ENCODE measurements at regions not wholly inside any gene's neighbourhood (a gene's known extent, or its start where the extent isn't known, plus 50 kb on each side); places are given as distances from the start of the nearest gene placed in this dataset.

DNA sequence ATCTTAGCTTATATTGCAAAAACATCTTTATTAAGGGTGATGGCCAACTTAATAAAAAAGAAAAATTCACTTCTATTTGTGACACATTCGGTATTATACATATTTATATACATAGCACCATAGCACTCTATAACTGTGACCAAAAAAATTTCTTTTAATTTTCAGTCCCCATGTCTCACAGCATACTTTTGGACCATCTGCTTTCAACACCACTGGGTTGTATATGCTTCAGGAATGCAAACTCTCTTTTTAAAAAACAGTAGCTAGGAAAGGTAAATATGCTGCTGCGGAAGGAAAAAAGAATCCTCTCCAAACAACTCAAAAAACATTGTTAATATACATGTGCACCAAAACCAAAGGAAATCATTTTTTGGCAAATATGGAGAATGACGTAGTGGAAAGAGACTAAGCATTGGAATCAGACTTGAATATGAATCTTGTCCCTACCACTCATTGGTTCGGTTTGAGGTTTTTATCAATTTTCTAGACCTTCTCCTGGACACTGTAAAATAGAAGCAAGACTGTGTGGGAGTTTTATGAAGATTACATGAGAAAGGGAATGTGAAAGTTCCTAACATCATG lies 227.9 kb downstream of the BLID start:
- Mint-ChIP-seq H3K9me3 (peaks cover 0 to 2% (median 0%) of the 10 kb centered on the region in 9 donors), H3K4me3 (no peak overlapping the region), H3K4me1 (no peaks in the 10 kb centered on the region), H3K27me3 (peaks cover 0 to 5% (median 0%) of the 10 kb centered on the region in 5 donors), H3K36me3 (no peaks in the 10 kb centered on the region), H3K27ac (no peak overlapping the region)
- DNase-seq (no peak), ATAC-seq (no peak)
- POLR2A ChIA-PET, result no interaction called here

DNA sequence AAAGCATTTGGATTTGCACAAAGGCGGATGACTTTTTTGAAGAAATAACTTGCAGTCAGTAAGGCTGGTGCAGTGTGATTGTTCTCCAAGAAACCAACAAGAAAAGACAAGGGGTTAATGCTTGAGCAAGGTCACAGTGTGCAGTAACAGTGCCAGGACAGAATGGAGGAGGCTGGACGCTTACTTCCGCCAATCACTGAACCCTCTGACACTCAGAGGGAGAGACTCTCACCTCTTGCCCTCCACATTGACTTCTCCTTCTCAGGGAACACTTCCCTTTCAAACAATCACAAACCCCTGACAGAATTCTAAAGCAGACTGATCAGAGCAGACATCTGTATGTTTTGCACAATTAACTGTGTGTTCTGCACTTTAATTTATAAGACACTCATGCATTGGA lies 228.4 kb downstream of the BLID start:
- Mint-ChIP-seq H3K4me1 (no peaks in the 10 kb centered on the region), H3K9me3 (peaks cover 0 to 2% (median 0%) of the 10 kb centered on the region in 9 donors), H3K27me3 (peaks cover 0 to 5% (median 0%) of the 10 kb centered on the region in 5 donors), H3K4me3 (no peak overlapping the region), H3K36me3 (no peaks in the 10 kb centered on the region), H3K27ac (no peak overlapping the region)
- DNase-seq, result no peak
- POLR2A ChIA-PET, result no interaction called here
- ATAC-seq, result no peak

DNA sequence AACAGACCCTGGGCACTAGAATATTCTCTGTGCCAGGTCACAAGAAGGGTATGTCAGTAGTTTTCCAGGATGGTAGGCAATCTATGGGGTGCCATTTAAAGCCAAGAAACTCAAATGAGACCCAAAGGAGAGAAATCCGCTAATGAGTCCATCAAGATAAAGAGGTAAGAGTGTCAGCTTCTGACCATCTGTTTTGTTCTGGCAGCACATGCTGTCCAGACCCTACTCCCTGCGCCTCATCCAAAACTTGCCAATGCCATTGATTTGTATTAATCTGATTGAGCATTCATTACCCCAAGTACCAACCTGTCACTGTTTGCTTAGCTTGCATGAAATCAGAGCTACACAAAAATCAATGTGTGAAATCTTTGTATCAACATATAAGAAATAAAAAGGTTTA lies 229.0 kb downstream of the BLID start:
- Mint-ChIP-seq H3K36me3 (no peaks in the 10 kb centered on the region), H3K9me3 (peaks cover 0 to 2% (median 0%) of the 10 kb centered on the region in 9 donors), H3K4me1 (no peaks in the 10 kb centered on the region), H3K27me3 (peaks cover 0 to 5% (median 0%) of the 10 kb centered on the region in 5 donors), H3K4me3 (no peak overlapping the region), H3K27ac (no peak overlapping the region)
- no peak for ATAC-seq
- POLR2A ChIA-PET, result no interaction called here
- DNase-seq, result no peak

- Mint-ChIP-seq H3K27ac (no peak overlapping the region), H3K27me3 (peaks cover 0 to 5% (median 0%) of the 10 kb centered on the region in 5 donors), H3K9me3 (peaks cover 0 to 2% (median 0%) of the 10 kb centered on the region in 9 donors), H3K4me1 (no peaks in the 10 kb centered on the region), H3K4me3 (no peak overlapping the region), H3K36me3 (no peaks in the 10 kb centered on the region)
- POLR2A ChIA-PET, result no interaction called here
- no peak for DNase-seq
- ATAC-seq, result no peak
These were observed 229.8 kb downstream of the BLID start for GRCh38 chr11:121886005-121886734.

DNA sequence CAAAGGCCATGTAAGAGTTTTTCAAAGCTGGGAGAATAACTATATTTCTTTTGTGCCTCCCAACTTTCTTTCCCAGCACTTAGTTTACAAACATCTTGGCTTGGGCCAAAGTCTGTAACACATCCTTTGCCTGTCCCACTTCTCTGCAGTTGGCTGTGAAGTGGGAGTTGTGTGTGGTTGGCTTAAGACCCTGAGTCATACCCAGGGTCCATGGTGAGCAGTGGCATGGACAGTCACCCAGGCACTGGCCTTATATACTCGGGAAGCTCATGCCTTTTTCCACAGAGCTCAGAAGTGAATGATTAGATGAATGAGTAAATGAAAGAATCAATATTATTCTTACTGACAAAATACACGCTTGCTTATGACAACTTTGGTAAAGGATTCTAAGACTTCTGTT lies 231.4 kb downstream of the BLID start:
- Mint-ChIP-seq H3K9me3 (no peaks in the 10 kb centered on the region), H3K36me3 (no peaks in the 10 kb centered on the region), H3K27me3 (peaks cover 0 to 5% (median 0%) of the 10 kb centered on the region in 5 donors), H3K4me3 (no peak overlapping the region), H3K27ac (no peak overlapping the region), H3K4me1 (no peaks in the 10 kb centered on the region)
- POLR2A ChIA-PET, result no interaction called here
- no peak for DNase-seq
- no peak for ATAC-seq

GRCh38 chr11:121881806-121882205 lies 234.2 kb downstream of the BLID start:
- ATAC-seq (no peak), DNase-seq (no peak)
- no peak overlapping the region for H3K4me3 Mint-ChIP-seq
- H3K27me3 Mint-ChIP-seq, result peaks cover 0 to 8% (median 0%) of the 10 kb centered on the region in 5 donors
- H3K4me1 Mint-ChIP-seq, result no peaks in the 10 kb centered on the region
- POLR2A ChIA-PET, result no interaction called here
- no peaks in the 10 kb centered on the region for H3K36me3 Mint-ChIP-seq
- H3K9me3 Mint-ChIP-seq, result no peaks in the 10 kb centered on the region
- H3K27ac Mint-ChIP-seq, result no peak overlapping the region

GRCh38 chr11:121877152-121877551 lies 238.9 kb downstream of the BLID start:
- H3K27ac Mint-ChIP-seq, result no peak overlapping the region
- POLR2A ChIA-PET, result no interaction called here
- H3K27me3 Mint-ChIP-seq, result peaks cover 0 to 3% (median 1%) of the 10 kb centered on the region in 5 donors
- no peaks in the 10 kb centered on the region for H3K9me3 Mint-ChIP-seq
- DNase-seq, result no peak
- no peaks in the 10 kb centered on the region for H3K4me1 Mint-ChIP-seq
- H3K36me3 Mint-ChIP-seq, result no peaks in the 10 kb centered on the region
- no peak overlapping the region for H3K4me3 Mint-ChIP-seq
- ATAC-seq, result no peak

GRCh38 chr11:121873766-121874165 lies 242.2 kb downstream of the BLID start:
- Mint-ChIP-seq H3K9me3 (peaks cover 0 to 2% (median 0%) of the 10 kb centered on the region in 9 donors), H3K27me3 (peaks cover 0 to 11% (median 1%) of the 10 kb centered on the region in 5 donors), H3K4me3 (no peak overlapping the region), H3K36me3 (peaks cover 0 to 2% (median 0%) of the 10 kb centered on the region in 3 donors), H3K4me1 (no peaks in the 10 kb centered on the region), H3K27ac (no peak overlapping the region)
- POLR2A ChIA-PET, result no interaction called here
- ATAC-seq, result no peak
- no peak for DNase-seq

GRCh38 chr11:121872356-121872755 lies 243.7 kb downstream of the BLID start:
- Mint-ChIP-seq H3K27ac (no peak overlapping the region), H3K27me3 (peaks cover 0 to 11% (median 1%) of the 10 kb centered on the region in 5 donors), H3K4me3 (no peak overlapping the region), H3K36me3 (peaks cover 0 to 2% (median 0%) of the 10 kb centered on the region in 3 donors), H3K4me1 (no peaks in the 10 kb centered on the region), H3K9me3 (peaks cover 0 to 5% (median 0%) of the 10 kb centered on the region in 9 donors)
- DNase-seq (no peak), ATAC-seq (no peak)
- POLR2A ChIA-PET, result no interaction called here

DNA sequence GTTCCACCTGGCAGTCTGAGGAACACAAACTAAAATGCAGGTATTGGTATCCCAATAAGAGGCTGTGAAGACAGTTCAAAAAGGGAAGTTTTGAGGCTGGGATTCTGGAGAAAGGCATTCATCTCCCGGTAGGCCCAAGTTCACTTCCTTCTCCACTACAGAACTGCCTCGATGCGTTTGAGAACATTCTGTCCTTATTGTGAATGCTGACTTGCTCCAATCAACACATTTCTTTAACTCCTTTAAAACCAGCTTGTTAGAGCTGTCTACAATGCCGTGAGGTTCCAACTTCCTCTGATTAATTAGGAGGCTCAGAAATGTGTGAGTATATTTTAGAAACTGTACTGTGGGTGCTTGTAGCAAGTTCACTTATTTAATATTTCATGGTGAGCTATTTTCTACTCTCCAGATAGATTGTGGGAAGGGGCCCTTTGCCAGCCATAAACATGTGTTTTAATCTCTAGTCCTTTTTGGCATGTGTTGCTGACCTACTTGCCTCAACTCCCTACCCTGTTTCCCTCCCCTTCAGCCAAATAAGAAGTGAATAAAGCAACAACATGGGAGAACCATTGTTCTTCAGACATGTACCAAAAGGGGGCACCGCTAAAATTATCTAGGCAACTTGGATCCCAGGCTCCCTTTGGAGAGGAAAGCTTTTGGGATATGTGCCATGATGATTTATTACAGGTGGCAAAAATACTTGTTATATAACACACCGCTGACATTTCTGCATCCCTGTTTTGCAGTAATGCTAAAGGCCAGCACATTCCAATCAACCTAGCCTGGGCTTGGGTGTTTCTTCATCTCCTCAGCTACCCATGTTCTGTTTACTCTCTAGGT lies 245.6 kb downstream of the BLID start:
- Mint-ChIP-seq H3K27me3 (peaks cover 0 to 11% (median 1%) of the 10 kb centered on the region in 5 donors), H3K4me1 (no peaks in the 10 kb centered on the region), H3K4me3 (no peak overlapping the region), H3K9me3 (peaks cover 0 to 8% (median 2%) of the 10 kb centered on the region in 9 donors), H3K36me3 (peaks cover 0 to 2% (median 0%) of the 10 kb centered on the region in 3 donors), H3K27ac (no peak overlapping the region)
- POLR2A ChIA-PET, result no interaction called here
- no peak for ATAC-seq
- no peak for DNase-seq

DNA sequence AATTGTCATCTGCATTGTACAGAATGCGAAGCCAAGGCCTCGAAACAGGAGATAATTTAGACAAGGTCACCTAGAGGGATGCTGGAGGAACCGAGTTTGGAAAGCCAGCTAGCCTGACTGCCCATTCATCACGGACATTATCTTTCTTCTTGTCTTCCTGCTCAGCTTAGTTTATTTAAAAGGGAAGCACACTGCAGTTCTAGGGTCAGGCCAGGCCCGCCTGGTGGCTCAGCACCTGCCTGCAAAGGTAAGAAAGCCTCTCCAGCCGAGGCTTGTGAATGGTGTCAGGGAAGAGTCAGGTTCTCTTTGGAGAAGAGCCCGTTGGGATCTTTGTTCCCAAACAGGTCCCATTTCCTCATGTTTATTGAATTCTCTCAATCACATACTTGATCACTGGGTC lies 246.5 kb downstream of the BLID start:
- no peak overlapping the region for H3K27ac Mint-ChIP-seq
- ATAC-seq (no peak), DNase-seq (no peak)
- peaks cover 0 to 8% (median 3%) of the 10 kb centered on the region in 9 donors for H3K9me3 Mint-ChIP-seq
- H3K4me3 Mint-ChIP-seq, result no peak overlapping the region
- POLR2A ChIA-PET, result no interaction called here
- no peaks in the 10 kb centered on the region for H3K4me1 Mint-ChIP-seq
- peaks cover 0 to 11% (median 1%) of the 10 kb centered on the region in 5 donors for H3K27me3 Mint-ChIP-seq
- peaks cover 0 to 2% (median 0%) of the 10 kb centered on the region in 3 donors for H3K36me3 Mint-ChIP-seq

- H3K27me3 Mint-ChIP-seq, result peaks cover 0 to 11% (median 0%) of the 10 kb centered on the region in 5 donors
- peaks cover 5 to 29% (median 8%) of the 10 kb centered on the region in 9 donors for H3K9me3 Mint-ChIP-seq
- H3K4me1 Mint-ChIP-seq, result no peaks in the 10 kb centered on the region
- H3K36me3 Mint-ChIP-seq, result peaks cover 0 to 2% (median 0%) of the 10 kb centered on the region in 3 donors
- ATAC-seq (no peak), DNase-seq (no peak)
- POLR2A ChIA-PET, result no interaction called here
- no peak overlapping the region for H3K4me3 Mint-ChIP-seq
- H3K27ac Mint-ChIP-seq, result no peak overlapping the region
These were observed 249.3 kb downstream of the BLID start for GRCh38 chr11:121866754-121867153.

- Mint-ChIP-seq H3K4me1 (no peaks in the 10 kb centered on the region), H3K27ac (no peak overlapping the region), H3K9me3 (peaks cover 8 to 38% (median 13%) of the 10 kb centered on the region in 9 donors), H3K4me3 (no peak overlapping the region), H3K36me3 (no peaks in the 10 kb centered on the region), H3K27me3 (no peaks in the 10 kb centered on the region)
- ATAC-seq (no peak), DNase-seq (no peak)
- POLR2A ChIA-PET, result no interaction called here
These were observed 251.4 kb downstream of the BLID start for GRCh38 chr11:121864660-121865059.

Data from naive thymus-derived CD8-positive, alpha-beta T cell (primary cell).